HEK293 (cell line): ENCODE measurements at regions not wholly inside any gene's neighbourhood (a gene's known extent, or its start where the extent isn't known, plus 50 kb on each side); places are given as distances from the start of the nearest gene placed in this dataset.
"Not testable (repeated sequence)": the region's sequence is repeated elsewhere in the genome, so short reads cannot be mapped to it uniquely, and the experiment has no call there.

Experiments
- CTCF ChIA-PET: fragments of 350-600 bp; formaldehyde crosslinking; extraction: SDS; loops from one replicate; lab custom pipeline; 2021; ENCODE audit warnings: antibody characterized with exemption; lab: Yijun Ruan, JAX
- POLR2A ChIA-PET: fragments of 300-600 bp; formaldehyde crosslinking; extraction: SDS; loops from one replicate; lab custom pipeline; 2020; ENCODE audit warnings: antibody characterized with exemption, inconsistent platforms; lab: Yijun Ruan, JAX
- H3K27ac ChIP-seq: fragments of 200-500 bp; sonication (Bioruptor generic); 2 replicates; pipeline ENCODE4 v1.5.1; 2014; ENCODE audit warnings: low read depth, low read length, control low read depth, inconsistent platforms; ENCODE audit errors: extremely low read depth
- H3K36me3 ChIP-seq, 2 experiments: fragments of 200-500 bp in 1 of 2; sonication (Bioruptor generic) in 1 of 2; 1 replicate in 1 of 2; 2 replicates in 1 of 2; pipeline ENCODE4 v1.5.1; 2014 to 2017; ENCODE audit warnings: inconsistent platforms in 2 of 2, low read length in 2 of 2; ENCODE audit not compliant: control insufficient read depth in 2 of 2, insufficient read depth in 1 of 2
- H3K4me1 ChIP-seq: fragments of 200-500 bp; sonication (Bioruptor generic); 2 replicates; pipeline ENCODE4 v1.5.1; 2014; ENCODE audit warnings: mild to moderate bottlenecking, low read length, inconsistent platforms; ENCODE audit not compliant: control insufficient read depth, insufficient read depth
- H3K4me3 ChIP-seq: 2 replicates; pipeline ENCODE4 v1.5.1; 2011; ENCODE audit warnings: low read depth, mild to moderate bottlenecking, control low read depth, low read length, moderate library complexity
- H3K9me3 ChIP-seq: fragments of 200-500 bp; sonication (Bioruptor generic); 2 replicates; pipeline ENCODE4 v1.5.1; 2014; ENCODE audit warnings: low read depth, low read length, inconsistent platforms; ENCODE audit not compliant: control insufficient read depth, insufficient read depth
- EGR2 ChIP-seq: fragments of 450-650 bp; formaldehyde crosslinking; IDR thresholded peaks from 2 replicates; pipeline ENCODE4 v1.5.1; 2016; ENCODE audit warnings: low read depth, missing biosample characterization, missing genetic modification characterization
- FEZF1 ChIP-seq: fragments of 450-650 bp; formaldehyde crosslinking; IDR thresholded peaks from 2 replicates; pipeline ENCODE4 v1.5.1; 2016; ENCODE audit warnings: missing biosample characterization, missing genetic modification characterization
- KLF16 ChIP-seq: fragments of 450-650 bp; formaldehyde crosslinking; IDR thresholded peaks from 2 replicates; pipeline ENCODE4 v1.5.1; 2017; ENCODE audit warnings: missing biosample characterization, missing genetic modification characterization
- SCRT2 ChIP-seq: fragments of 450-650 bp; formaldehyde crosslinking; IDR thresholded peaks from 2 replicates; pipeline ENCODE4 v1.5.1; 2016; ENCODE audit warnings: missing biosample characterization, missing genetic modification characterization
- YY1 ChIP-seq: fragments of 450-650 bp; formaldehyde crosslinking; IDR thresholded peaks from 2 replicates; pipeline ENCODE4 v1.5.1; 2018; ENCODE audit warnings: missing biosample characterization, missing genetic modification characterization
- ZBTB17 ChIP-seq: fragments of 450-650 bp; formaldehyde crosslinking; IDR thresholded peaks from 2 replicates; pipeline ENCODE4 v1.5.1; 2016; ENCODE audit warnings: missing biosample characterization, missing genetic modification characterization
- ZNF121 ChIP-seq: fragments of 450-650 bp; formaldehyde crosslinking; IDR thresholded peaks from 2 replicates; pipeline ENCODE4 v1.5.1; 2016; ENCODE audit warnings: missing biosample characterization, missing genetic modification characterization
- ZNF132 ChIP-seq: fragments of 450-650 bp; formaldehyde crosslinking; IDR thresholded peaks from 2 replicates; pipeline ENCODE4 v1.5.1; 2017; ENCODE audit warnings: missing biosample characterization, missing genetic modification characterization, borderline replicate concordance
- ZNF146 ChIP-seq: fragments of 450-650 bp; formaldehyde crosslinking; IDR thresholded peaks from 2 replicates; pipeline ENCODE4 v1.5.1; 2016; ENCODE audit warnings: missing biosample characterization, missing genetic modification characterization
- ZNF157 ChIP-seq: fragments of 450-650 bp; formaldehyde crosslinking; IDR thresholded peaks from 2 replicates; pipeline ENCODE4 v1.5.1; 2016; ENCODE audit warnings: missing biosample characterization, missing genetic modification characterization
- ZNF16 ChIP-seq: fragments of 450-650 bp; formaldehyde crosslinking; IDR thresholded peaks from 2 replicates; pipeline ENCODE4 v1.5.1; 2016; ENCODE audit warnings: low read depth, missing biosample characterization, missing genetic modification characterization
- ZNF175 ChIP-seq: fragments of 450-650 bp; formaldehyde crosslinking; IDR thresholded peaks from 2 replicates; pipeline ENCODE4 v1.5.1; 2016; ENCODE audit warnings: missing biosample characterization, missing genetic modification characterization
- ZNF19 ChIP-seq: fragments of 450-650 bp; formaldehyde crosslinking; IDR thresholded peaks from 2 replicates; pipeline ENCODE4; 2016; ENCODE audit warnings: missing biosample characterization, missing genetic modification characterization, low read depth
- ZNF223 ChIP-seq: fragments of 450-650 bp; formaldehyde crosslinking; IDR thresholded peaks from 2 replicates; pipeline ENCODE4 v1.5.1; 2016; ENCODE audit warnings: missing biosample characterization, missing genetic modification characterization
- ZNF416 ChIP-seq: fragments of 450-650 bp; formaldehyde crosslinking; IDR thresholded peaks from 2 replicates; pipeline ENCODE4 v1.5.1; 2016; ENCODE audit warnings: missing biosample characterization, missing genetic modification characterization
- ZNF426 ChIP-seq: fragments of 450-650 bp; formaldehyde crosslinking; IDR thresholded peaks from 2 replicates; pipeline ENCODE4 v1.5.1; 2017; ENCODE audit warnings: missing biosample characterization, missing genetic modification characterization, mild to moderate bottlenecking, inconsistent platforms, moderate library complexity
- ZNF549 ChIP-seq: fragments of 450-650 bp; IDR thresholded peaks from 2 replicates; pipeline ENCODE4 v1.5.1; 2018; ENCODE audit warnings: missing biosample characterization, missing genetic modification characterization, mild to moderate bottlenecking, inconsistent platforms, moderate library complexity
- ZNF596 ChIP-seq: fragments of 450-650 bp; IDR thresholded peaks from 2 replicates; pipeline ENCODE4 v1.5.0; 2018; ENCODE audit warnings: missing biosample characterization, mild to moderate bottlenecking, missing genetic modification characterization, moderate library complexity
- ZNF624 ChIP-seq: fragments of 450-650 bp; formaldehyde crosslinking; IDR thresholded peaks from 2 replicates; pipeline ENCODE4 v1.5.1; 2017; ENCODE audit warnings: missing biosample characterization, missing genetic modification characterization
- ZNF768 ChIP-seq: fragments of 450-650 bp; formaldehyde crosslinking; IDR thresholded peaks from 2 replicates; pipeline ENCODE4 v1.5.1; 2018; ENCODE audit warnings: missing biosample characterization, mild to moderate bottlenecking, missing genetic modification characterization
- ZNF830 ChIP-seq: fragments of 450-650 bp; IDR thresholded peaks from 2 replicates; pipeline ENCODE4 v1.5.0; 2018; ENCODE audit warnings: missing biosample characterization, missing genetic modification characterization, low read depth, mild to moderate bottlenecking, moderate library complexity
- ZSCAN30 ChIP-seq: fragments of 450-650 bp; IDR thresholded peaks from 2 replicates; pipeline ENCODE4 v1.5.1; 2018; ENCODE audit warnings: missing biosample characterization, mild to moderate bottlenecking, missing genetic modification characterization, moderate library complexity
- TF ChIP-seq, protein P1 (sequence below): fragments of 450-650 bp; formaldehyde crosslinking; IDR thresholded peaks from 2 replicates; pipeline ENCODE4 v1.5.1; 2017; ENCODE audit warnings: missing biosample characterization, missing genetic modification characterization
- TF ChIP-seq, protein P2 (sequence below): fragments of 450-650 bp; IDR thresholded peaks from 2 replicates; pipeline ENCODE4 v1.5.1; 2018; ENCODE audit warnings: missing biosample characterization, mild to moderate bottlenecking, missing genetic modification characterization
- TF ChIP-seq, protein P3 (sequence below): fragments of 450-650 bp; formaldehyde crosslinking; IDR thresholded peaks from 2 replicates; pipeline ENCODE4 v1.5.1; 2017; ENCODE audit warnings: missing biosample characterization, mild to moderate bottlenecking, missing genetic modification characterization, moderate library complexity
- TF ChIP-seq, protein P4 (sequence below): fragments of 450-650 bp; formaldehyde crosslinking; IDR thresholded peaks from 2 replicates; pipeline ENCODE4 v1.5.1; 2016; ENCODE audit warnings: missing biosample characterization, missing genetic modification characterization

DNA sequence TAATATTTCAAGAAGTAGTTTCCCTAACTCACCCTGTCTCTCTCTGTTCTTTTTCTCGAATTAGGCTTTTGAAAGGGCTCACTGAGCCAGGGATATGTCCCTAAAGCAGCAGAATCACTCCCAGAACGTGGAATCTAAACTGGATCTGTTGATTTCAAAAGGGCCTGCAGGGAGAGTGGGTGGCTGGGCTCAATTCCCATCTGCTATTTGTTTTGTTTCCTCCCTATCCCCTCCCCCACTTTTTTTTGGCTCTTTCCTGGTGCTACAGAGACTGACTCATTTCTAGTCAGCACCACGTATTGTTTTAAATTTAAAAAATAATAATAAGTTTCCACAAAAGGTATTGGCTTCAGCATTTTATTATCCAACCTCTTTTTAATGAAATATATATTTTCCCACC is 961.5 kb downstream of the FAM181B start:
- Histone ChIP-seq H3K4me1 (no peaks in the 10 kb centered on the region), H3K4me3 (no peak overlapping the region), H3K27ac (no peak overlapping the region), H3K9me3 (no peaks in the 10 kb centered on the region), H3K36me3 (no peaks in the 10 kb centered on the region)
- TF ChIP-seq SCRT2 (no peak), ZNF624 (tag by site-specific recombination) (no peak), ZSCAN30 (tag by site-specific recombination) (no peak), EGR2 (tag by site-specific recombination) (no peak), YY1 (tag by site-specific recombination) (no peak), ZNF146 (tag by site-specific recombination) (no peak), ZNF16 (tag by site-specific recombination) (no peak), ZNF19 (tag by site-specific recombination) (no peak), ZNF121 (tag by site-specific recombination) (no peak), ZNF416 (tag by site-specific recombination) (no peak), FEZF1 (tag by site-specific recombination) (no peak)
- ChIA-PET CTCF (no interaction called here), POLR2A (no interaction called here)

DNA sequence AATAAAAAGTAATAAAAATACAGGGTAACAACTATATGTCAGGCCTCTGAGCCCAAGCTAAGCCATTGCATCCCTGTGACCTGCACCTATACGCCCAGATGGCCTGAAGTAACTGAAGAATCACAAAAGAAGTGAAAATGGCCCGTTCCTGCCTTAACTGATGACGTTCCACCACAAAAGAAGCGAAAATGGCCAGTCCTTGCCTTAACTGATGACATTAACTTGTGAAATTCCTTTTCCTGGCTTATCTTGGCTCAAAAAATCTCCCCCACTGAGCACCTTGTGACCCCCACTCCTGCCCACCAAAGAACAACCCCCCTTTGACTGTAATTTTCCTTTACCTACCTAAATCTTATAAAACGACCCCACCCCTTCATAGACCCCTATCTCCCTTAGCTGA is 963.8 kb downstream of the FAM181B start:
- POLR2A ChIA-PET = not testable (repeated sequence)

DNA sequence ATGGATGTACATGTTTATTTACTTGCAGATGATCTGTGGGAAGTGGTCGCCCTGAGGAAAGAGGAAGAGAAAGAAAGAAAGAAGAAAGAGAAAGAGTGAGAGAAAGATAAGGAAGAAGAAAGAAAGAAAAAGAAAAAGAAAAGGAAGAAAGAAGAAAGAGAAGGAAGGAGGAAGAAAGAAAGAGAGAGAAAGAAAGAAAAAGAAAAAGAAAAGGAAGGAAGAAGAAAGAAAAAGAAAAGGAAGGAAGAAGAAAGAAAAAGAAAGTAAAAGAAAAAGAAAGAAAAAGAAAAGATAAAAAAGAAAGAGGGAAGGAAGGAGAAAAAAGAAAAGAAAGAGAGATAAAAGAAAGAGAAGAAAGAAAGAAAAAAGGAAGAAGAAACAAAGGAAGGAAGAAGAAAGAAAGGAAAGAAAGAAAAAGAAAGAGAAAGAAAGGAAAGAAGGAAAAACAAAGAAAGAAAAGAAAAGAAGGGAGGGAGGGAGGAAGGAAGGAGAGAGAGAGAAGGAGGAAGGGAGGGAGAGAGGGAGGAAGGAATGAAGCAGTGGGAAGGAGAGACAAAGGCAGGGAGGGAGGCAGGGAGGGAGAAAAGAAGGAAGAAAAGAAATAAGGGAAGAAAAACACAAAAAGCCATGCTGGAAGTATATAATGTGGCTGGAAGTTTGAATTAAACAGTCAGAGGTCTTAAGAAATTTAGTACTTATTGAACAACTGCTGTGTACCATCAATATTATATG is 976.6 kb downstream of the FAM181B start:
- H3K36me3 ChIP-seq = no peaks in the 10 kb centered on the region
- no peak overlapping the region for H3K4me3 ChIP-seq
- no peak overlapping the region for H3K27ac ChIP-seq
- H3K4me1 ChIP-seq = no peaks in the 10 kb centered on the region
- H3K9me3 ChIP-seq = no peaks in the 10 kb centered on the region
- TF ChIP-seq ZNF157 (tag by site-specific recombination) = no peak
- TF ChIP-seq, protein P1, sequence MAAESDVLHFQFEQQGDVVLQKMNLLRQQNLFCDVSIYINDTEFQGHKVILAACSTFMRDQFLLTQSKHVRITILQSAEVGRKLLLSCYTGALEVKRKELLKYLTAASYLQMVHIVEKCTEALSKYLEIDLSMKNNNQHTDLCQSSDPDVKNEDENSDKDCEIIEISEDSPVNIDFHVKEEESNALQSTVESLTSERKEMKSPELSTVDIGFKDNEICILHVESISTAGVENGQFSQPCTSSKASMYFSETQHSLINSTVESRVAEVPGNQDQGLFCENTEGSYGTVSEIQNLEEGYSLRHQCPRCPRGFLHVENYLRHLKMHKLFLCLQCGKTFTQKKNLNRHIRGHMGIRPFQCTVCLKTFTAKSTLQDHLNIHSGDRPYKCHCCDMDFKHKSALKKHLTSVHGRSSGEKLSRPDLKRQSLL (tag by site-specific recombination) = no peak
- TF ChIP-seq SCRT2 = no peak
- no peak for TF ChIP-seq ZNF549 (tag by site-specific recombination)
- TF ChIP-seq ZNF175 (tag by site-specific recombination) = no peak
- no peak for TF ChIP-seq ZNF768 (tag by site-specific recombination)
- no peak for TF ChIP-seq ZNF223 (tag by site-specific recombination)
- no peak for TF ChIP-seq ZNF16 (tag by site-specific recombination)
- TF ChIP-seq, protein P2, sequence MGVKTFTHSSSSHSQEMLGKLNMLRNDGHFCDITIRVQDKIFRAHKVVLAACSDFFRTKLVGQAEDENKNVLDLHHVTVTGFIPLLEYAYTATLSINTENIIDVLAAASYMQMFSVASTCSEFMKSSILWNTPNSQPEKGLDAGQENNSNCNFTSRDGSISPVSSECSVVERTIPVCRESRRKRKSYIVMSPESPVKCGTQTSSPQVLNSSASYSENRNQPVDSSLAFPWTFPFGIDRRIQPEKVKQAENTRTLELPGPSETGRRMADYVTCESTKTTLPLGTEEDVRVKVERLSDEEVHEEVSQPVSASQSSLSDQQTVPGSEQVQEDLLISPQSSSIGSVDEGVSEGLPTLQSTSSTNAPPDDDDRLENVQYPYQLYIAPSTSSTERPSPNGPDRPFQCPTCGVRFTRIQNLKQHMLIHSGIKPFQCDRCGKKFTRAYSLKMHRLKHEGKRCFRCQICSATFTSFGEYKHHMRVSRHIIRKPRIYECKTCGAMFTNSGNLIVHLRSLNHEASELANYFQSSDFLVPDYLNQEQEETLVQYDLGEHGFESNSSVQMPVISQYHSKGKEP (tag by site-specific recombination) = no peak
- TF ChIP-seq, protein P3, sequence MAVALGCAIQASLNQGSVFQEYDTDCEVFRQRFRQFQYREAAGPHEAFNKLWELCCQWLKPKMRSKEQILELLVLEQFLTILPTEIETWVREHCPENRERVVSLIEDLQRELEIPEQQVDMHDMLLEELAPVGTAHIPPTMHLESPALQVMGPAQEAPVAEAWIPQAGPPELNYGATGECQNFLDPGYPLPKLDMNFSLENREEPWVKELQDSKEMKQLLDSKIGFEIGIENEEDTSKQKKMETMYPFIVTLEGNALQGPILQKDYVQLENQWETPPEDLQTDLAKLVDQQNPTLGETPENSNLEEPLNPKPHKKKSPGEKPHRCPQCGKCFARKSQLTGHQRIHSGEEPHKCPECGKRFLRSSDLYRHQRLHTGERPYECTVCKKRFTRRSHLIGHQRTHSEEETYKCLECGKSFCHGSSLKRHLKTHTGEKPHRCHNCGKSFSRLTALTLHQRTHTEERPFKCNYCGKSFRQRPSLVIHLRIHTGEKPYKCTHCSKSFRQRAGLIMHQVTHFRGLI (tag by site-specific recombination) = no peak
- no peak for TF ChIP-seq ZNF830 (tag by site-specific recombination)
- TF ChIP-seq, protein P4, sequence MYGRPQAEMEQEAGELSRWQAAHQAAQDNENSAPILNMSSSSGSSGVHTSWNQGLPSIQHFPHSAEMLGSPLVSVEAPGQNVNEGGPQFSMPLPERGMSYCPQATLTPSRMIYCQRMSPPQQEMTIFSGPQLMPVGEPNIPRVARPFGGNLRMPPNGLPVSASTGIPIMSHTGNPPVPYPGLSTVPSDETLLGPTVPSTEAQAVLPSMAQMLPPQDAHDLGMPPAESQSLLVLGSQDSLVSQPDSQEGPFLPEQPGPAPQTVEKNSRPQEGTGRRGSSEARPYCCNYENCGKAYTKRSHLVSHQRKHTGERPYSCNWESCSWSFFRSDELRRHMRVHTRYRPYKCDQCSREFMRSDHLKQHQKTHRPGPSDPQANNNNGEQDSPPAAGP = no peak
- no peak for TF ChIP-seq ZBTB17 (tag by site-specific recombination)
- no peak for TF ChIP-seq ZNF426 (tag by site-specific recombination)
- no peak for TF ChIP-seq ZNF132 (tag by site-specific recombination)
- no peak for TF ChIP-seq KLF16 (tag by site-specific recombination)
- TF ChIP-seq ZNF596 (tag by site-specific recombination) = no peak
- POLR2A ChIA-PET = no interaction called here
- CTCF ChIA-PET = no interaction called here

More for the DNA sequence above, 963.8 kb downstream of the FAM181B start:
- H3K36me3 ChIP-seq, CTCF ChIA-PET, H3K4me3 ChIP-seq, H3K27ac ChIP-seq, H3K4me1 ChIP-seq, H3K9me3 ChIP-seq: not testable (repeated sequence)
